Keratinocyte (primary cell): ENCODE measurements at regions not wholly inside any gene's neighbourhood (a gene's known extent, or its start where the extent isn't known, plus 50 kb on each side); places are given as distances from the start of the nearest gene placed in this dataset.

Source experiments
- DNase-seq: peaks from one replicate; pipeline ENCODE4 v3.0.0-alpha.2; 2011; ENCODE audit warnings: low read depth, missing footprints, low spot score
- FAIRE-seq: peaks from 2 replicates; lab custom pipeline; 2011; peaks lifted over from hg19 to GRCh38; lab: Jason Lieb, UNC
- H2AFZ ChIP-seq: 2 replicates; pipeline ENCODE4 v1.6.0; 2012; ENCODE audit warnings: low read length, control low read depth, inconsistent platforms; ENCODE audit not compliant: control insufficient read depth
- H3K27ac ChIP-seq: 2 replicates; pipeline ENCODE4 v1.5.1; 2011; ENCODE audit warnings: low read length; ENCODE audit not compliant: control insufficient read depth, insufficient read depth
- H3K27me3 ChIP-seq: 3 replicates; pipeline ENCODE4 v1.6.0; 2011; ENCODE audit warnings: low read length; ENCODE audit not compliant: control insufficient read depth, insufficient read depth; ENCODE audit errors: extremely low read depth
- H3K36me3 ChIP-seq, 2 experiments: 2 replicates in 1 of 2; 3 replicates in 1 of 2; pipeline ENCODE4 v1.5.1; 2011; ENCODE audit warnings: low read length in 2 of 2, mild to moderate bottlenecking in 1 of 2; ENCODE audit not compliant: control insufficient read depth in 2 of 2, insufficient read depth in 2 of 2; ENCODE audit errors: extremely low read depth in 1 of 2
- H3K4me1 ChIP-seq: 3 replicates; pipeline ENCODE4 v1.5.1; 2011; ENCODE audit warnings: low read length; ENCODE audit not compliant: control insufficient read depth, insufficient read depth; ENCODE audit errors: extremely low read depth
- H3K4me2 ChIP-seq: 3 replicates; pipeline ENCODE4 v1.6.0; 2011; ENCODE audit warnings: low read depth, low read length; ENCODE audit not compliant: control insufficient read depth, insufficient read depth; ENCODE audit errors: extremely low read depth
- H3K4me3 ChIP-seq, 3 experiments: fragments of 200-600 bp in 1 of 3; sonication (generic) in 1 of 3; 2 replicates in 2 of 3; 3 replicates in 1 of 3; pipeline ENCODE4 v1.5.1; 2011 to 2016; ENCODE audit warnings: low read length in 3 of 3, mild to moderate bottlenecking in 3 of 3, control low read depth in 2 of 3, inconsistent platforms in 1 of 3, low read depth in 1 of 3, mixed read lengths in 1 of 3, mixed run types in 1 of 3, moderate library complexity in 1 of 3; ENCODE audit not compliant: control insufficient read depth in 2 of 3, insufficient read depth in 2 of 3; ENCODE audit errors: extremely low read depth in 1 of 3
- H3K79me2 ChIP-seq: 2 replicates; pipeline ENCODE4 v1.6.0; 2012; ENCODE audit warnings: low read length; ENCODE audit not compliant: control insufficient read depth, insufficient read depth
- H3K9ac ChIP-seq: 3 replicates; pipeline ENCODE4 v1.6.0; 2011; ENCODE audit warnings: low read length; ENCODE audit not compliant: control insufficient read depth, insufficient read depth; ENCODE audit errors: extremely low read depth
- H3K9me1 ChIP-seq: 3 replicates; pipeline ENCODE4 v1.6.0; 2011; ENCODE audit warnings: low read length; ENCODE audit not compliant: control insufficient read depth, insufficient read depth; ENCODE audit errors: extremely low read depth
- H3K9me3 ChIP-seq: 2 replicates; pipeline ENCODE4 v1.5.1; 2012; ENCODE audit warnings: low read depth, low read length; ENCODE audit not compliant: control insufficient read depth
- H4K20me1 ChIP-seq: 3 replicates; pipeline ENCODE4 v1.6.0; 2011; ENCODE audit warnings: low read length; ENCODE audit not compliant: control insufficient read depth, insufficient read depth; ENCODE audit errors: extremely low read depth
- CTCF ChIP-seq, 3 experiments: IDR thresholded peaks in 1 of 3; conservative IDR thresholded peaks in 1 of 3; optimal IDR thresholded peaks in 1 of 3; 2 replicates in 2 of 3; 3 replicates in 1 of 3; pipeline versions ENCODE3 to v1.5.1; 2011; ENCODE audit warnings: low read length in 3 of 3, mild to moderate bottlenecking in 3 of 3, moderate library complexity in 2 of 3, control low read depth in 1 of 3, inconsistent platforms in 1 of 3; ENCODE audit not compliant: insufficient read depth in 2 of 3; ENCODE audit errors: extremely low read depth in 1 of 3
- EZH2 ChIP-seq: IDR thresholded peaks from one replicate; pipeline ENCODE4 v1.6.1; 2012; ENCODE audit warnings: inconsistent platforms, mild to moderate bottlenecking, low read length, moderate library complexity
- dilution Hi-C: fragments of 300-500 bp; cut with MboI; formaldehyde crosslinking; loops from one replicate; pipeline ENCODE4 v1.7.0; 2020; ENCODE audit warnings: low sequenced_read_pairs; ENCODE audit not compliant: extremely low pct_ligation_motif_present

GRCh38 chr2:150695451-150696135 is 208.1 kb upstream of the RND3 start:
- H3K27ac ChIP-seq, result no peak overlapping the region
- no peaks in the 10 kb centered on the region for H3K4me1 ChIP-seq
- H2AFZ ChIP-seq, result no peak overlapping the region
- H3K79me2 ChIP-seq, result no peaks in the 10 kb centered on the region
- FAIRE-seq (no peak), DNase-seq (no peak)
- no peaks in the 10 kb centered on the region for H3K36me3 ChIP-seq
- H3K27me3 ChIP-seq, result no peaks in the 10 kb centered on the region
- H3K9me3 ChIP-seq, result no peaks in the 10 kb centered on the region
- no peaks in the 10 kb centered on the region for H4K20me1 ChIP-seq
- no peak for TF ChIP-seq EZH2
- TF ChIP-seq CTCF (optimal IDR thresholded peaks at IDR 0.05 in 1 of 3, IDR thresholded peaks at IDR 0.05 in 1 of 3, conservative IDR thresholded peaks at IDR 0.05 in 1 of 3; ENCODE audit: extremely low read depth in 1 of 3, insufficient read depth in 2 of 3, low read length in 3 of 3), result no peak
- H3K9me1 ChIP-seq, result no peaks in the 10 kb centered on the region
- H3K9ac ChIP-seq, result no peak overlapping the region
- dilution Hi-C loops, result no loop called here
- no peak overlapping the region for H3K4me3 ChIP-seq
- no peak overlapping the region for H3K4me2 ChIP-seq

- no peaks in the 10 kb centered on the region for H3K9me1 ChIP-seq
- no peak overlapping the region for H2AFZ ChIP-seq
- no peaks in the 10 kb centered on the region for H3K79me2 ChIP-seq
- H3K27me3 ChIP-seq, result no peaks in the 10 kb centered on the region
- H3K4me1 ChIP-seq, result no peaks in the 10 kb centered on the region
- no peak overlapping the region for H3K9ac ChIP-seq
- H3K36me3 ChIP-seq, result no peaks in the 10 kb centered on the region
- FAIRE-seq, result no peak
- TF ChIP-seq CTCF (optimal IDR thresholded peaks at IDR 0.05 in 1 of 3, IDR thresholded peaks at IDR 0.05 in 1 of 3, conservative IDR thresholded peaks at IDR 0.05 in 1 of 3; ENCODE audit: extremely low read depth in 1 of 3, insufficient read depth in 2 of 3, low read length in 3 of 3) (no peak), EZH2 (no peak)
- no peak overlapping the region for H3K4me2 ChIP-seq
- H4K20me1 ChIP-seq, result no peaks in the 10 kb centered on the region
- no peak overlapping the region for H3K27ac ChIP-seq
- no peak overlapping the region for H3K4me3 ChIP-seq
- no peaks in the 10 kb centered on the region for H3K9me3 ChIP-seq
- dilution Hi-C loops, result no loop called here
- DNase-seq, result no peak
Measured at GRCh38 chr2:150693556-150693955, 206.1 kb upstream of the RND3 start.
